HG03103 (cell line): ENCODE measurements at regions not wholly inside any gene's neighbourhood (a gene's known extent, or its start where the extent isn't known, plus 50 kb on each side); places are given as distances from the start of the nearest gene placed in this dataset.
"Not testable (repeated sequence)": the region's sequence is repeated elsewhere in the genome, so short reads cannot be mapped to it uniquely, and the experiment has no call there.

Source experiments
- ATAC-seq: cut with Tn5 transposase; IDR thresholded peaks from one replicate; pipeline ENCODE4 v1.9.1; 2021; ENCODE audit warnings: low read depth; ENCODE audit not compliant: unreplicated experiment

GRCh38 chr13:59416561-59416960 is 747.2 kb downstream of the DIAPH3 start:
- ATAC-seq: no peak

DNA sequence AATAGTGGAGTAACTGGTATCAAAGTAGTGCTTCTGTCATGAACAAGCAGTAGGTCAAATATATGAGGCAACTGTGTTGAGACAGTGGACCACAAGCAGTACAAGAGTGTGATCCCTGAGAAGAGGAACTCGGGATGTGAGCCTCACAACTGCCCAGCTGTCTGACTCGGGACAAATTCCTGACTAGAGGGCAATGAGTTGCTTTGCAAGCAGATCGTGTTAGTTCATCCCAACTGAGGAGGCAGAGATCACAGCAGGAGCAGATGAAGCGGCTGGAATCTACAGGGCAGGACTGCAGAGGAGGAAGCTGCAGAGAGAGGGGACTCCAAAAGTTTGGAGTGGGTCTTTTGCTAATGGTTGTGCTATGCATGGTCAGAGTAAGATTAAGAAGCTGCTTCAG is 741.1 kb downstream of the DIAPH3 start:
- no peak for ATAC-seq

DNA sequence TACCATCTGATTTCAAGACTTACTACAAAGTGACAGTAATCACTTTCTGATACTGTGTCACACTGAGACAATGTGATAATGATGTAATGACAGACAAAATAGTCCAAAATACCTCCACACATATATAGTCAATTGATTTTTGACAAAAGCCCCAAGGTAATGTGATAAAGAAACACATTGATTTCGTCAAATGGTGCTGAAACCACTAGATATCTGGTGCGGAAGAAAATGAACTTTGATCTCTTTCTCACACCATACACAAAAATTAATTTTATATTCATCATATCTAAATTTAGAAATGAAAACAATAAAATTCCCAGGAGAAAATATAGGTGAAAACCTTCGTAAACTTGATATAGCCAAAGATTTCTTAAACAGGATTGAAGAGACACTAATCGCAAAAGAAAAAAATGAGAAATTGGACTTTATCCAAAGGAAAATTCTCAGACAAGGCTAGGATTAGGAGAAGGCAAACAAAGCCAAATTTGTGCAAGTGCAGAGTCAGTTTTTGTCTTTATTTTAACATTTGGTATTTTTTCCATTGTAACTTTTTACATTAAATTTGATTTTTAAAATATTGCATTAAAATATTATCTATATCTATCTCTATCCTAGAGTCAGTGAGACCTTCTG is 739.9 kb downstream of the DIAPH3 start:
- ATAC-seq: no peak

GRCh38 chr13:59424661-59425060 is 739.1 kb downstream of the DIAPH3 start:
- no peak for ATAC-seq

DNA sequence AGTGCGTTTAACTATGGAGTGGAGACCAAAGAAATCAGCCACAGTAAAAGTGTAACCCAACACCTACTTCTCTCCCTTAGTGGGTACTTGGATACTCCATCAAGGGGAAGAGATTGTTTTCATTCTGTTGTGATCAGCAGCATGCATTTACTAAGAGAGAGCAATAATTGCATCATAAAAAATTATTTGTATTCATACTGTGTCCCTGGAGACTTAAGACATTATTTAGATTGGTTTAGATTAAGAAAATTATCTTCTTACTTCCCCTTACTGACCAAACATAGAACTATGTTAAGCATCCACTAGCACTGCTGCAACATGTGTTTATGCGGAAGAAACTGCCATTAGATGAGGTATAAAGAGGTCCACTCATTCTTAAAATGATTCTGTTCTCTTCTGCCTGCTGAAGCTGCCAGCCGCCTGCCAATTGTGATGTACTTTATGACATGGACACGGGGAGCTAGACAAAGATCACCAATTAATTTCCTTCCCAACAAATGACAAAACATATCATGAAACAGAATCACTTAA is 738.5 kb downstream of the DIAPH3 start:
- ATAC-seq: no peak

GRCh38 chr13:59435024-59435423 is 728.7 kb downstream of the DIAPH3 start:
- no peak for ATAC-seq

- no peak for ATAC-seq
Measured at GRCh38 chr13:59437544-59438301, 726.0 kb downstream of the DIAPH3 start.

GRCh38 chr13:59439776-59440428 is 723.8 kb downstream of the DIAPH3 start:
- no peak for ATAC-seq

- ATAC-seq: not testable (repeated sequence)
Measured at GRCh38 chr13:59441068-59441467, 722.7 kb downstream of the DIAPH3 start.

DNA sequence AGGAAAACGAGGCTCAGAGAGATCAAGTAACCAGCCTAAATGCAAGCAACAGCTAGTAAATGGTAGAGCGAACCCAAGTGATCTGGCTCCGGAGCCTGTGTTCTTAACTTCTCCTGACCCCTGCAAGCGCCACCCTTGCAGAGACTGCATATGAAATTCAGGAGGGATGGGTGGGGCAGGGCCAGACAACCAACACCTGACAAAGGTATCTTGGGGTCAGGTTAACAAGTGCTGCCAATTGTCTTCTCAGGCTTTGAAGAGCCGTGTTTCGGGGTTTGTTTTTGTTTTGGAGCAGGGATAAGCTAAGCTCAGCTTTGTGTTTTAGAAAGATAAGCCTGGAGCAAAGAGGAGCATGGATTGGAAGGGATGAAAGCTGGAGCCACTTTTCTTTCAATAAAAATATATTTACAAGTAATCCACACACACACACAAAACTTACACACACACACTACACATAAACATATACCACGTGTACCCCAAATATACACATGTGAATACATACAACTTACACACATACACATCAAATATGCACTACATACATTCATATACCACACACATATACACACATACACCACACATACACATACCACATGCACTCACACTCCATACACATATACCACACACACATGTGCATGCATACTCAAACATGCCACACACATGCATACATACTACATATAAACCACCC is 722.0 kb downstream of the DIAPH3 start:
- no peak for ATAC-seq

- ATAC-seq: no peak
Measured at GRCh38 chr13:59442461-59442860, 721.3 kb downstream of the DIAPH3 start.

DNA sequence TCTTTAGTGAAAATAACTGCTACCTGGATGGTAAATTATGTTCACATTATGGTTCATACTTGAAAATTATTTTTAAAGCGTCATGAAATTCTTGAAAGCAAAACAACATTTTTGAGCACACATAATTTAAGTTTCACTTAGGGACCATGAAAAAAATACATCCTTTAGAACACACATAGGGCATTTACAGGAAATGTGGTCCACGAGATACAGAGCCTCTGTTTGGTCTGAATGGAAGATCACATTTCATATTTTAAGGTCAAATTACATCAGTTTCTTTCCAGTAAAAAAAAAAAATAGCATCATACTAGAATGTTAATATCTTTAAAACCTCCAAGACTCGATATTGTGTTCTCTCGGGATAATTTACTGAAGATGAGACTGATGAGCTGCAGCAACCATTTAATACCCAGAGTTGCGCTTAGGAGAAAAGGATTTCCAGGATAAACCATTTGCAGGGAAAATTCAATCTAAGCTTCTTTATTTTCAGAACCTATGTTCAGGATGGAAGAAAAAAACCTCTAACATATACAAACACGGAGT is 720.7 kb downstream of the DIAPH3 start:
- no peak for ATAC-seq

DNA sequence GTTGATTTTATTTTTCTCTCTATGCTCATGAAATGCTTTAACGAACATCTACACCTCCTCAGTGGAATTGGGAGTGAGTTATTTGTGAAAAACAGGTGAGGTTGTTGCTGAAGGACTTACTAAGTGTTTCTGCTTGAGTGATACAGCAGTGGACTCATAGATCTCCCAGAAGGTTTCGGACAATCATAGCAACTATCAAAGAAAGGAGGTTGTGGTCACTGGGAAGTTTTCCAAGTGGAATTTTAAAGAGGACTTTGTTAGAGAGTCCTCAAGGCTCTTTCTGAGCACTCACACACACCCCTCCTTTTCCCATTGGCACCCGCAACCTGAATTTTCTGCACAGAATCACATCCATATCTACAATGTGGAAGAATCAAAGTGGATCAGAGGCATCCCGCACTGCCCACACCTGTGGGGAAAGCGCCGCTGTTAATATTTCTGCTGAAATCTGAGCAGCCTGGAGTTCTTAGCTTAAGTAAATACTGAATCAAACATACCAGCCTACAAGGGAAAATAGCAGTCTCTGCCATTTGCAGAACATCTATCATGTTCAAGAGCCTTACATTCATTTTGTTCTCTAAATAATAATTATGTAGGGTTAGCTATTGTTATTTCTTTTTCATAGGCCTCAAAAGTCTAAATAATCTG is 719.4 kb downstream of the DIAPH3 start:
- no peak for ATAC-seq

DNA sequence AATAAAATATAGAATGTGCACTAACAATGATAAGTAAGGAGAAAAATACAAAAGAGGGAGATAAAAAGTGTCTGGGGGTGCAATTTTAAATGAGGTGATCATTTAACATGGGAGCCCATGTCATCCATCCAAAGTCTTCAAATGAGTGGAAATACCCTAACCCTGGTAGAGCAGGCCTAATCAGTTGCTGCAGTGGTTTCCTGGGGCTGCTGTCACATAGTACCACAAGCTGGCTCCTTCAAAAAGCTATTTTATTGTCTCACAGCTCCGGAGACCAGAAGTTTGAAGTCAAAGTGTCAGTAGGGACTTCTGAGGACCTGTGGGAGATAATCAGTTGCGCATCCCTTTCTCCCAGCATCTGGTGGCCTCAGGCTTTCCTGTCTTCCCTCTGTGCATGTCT is 717.9 kb downstream of the DIAPH3 start:
- ATAC-seq: no peak

GRCh38 chr13:59446391-59446790 is 717.3 kb downstream of the DIAPH3 start:
- ATAC-seq: no peak

DNA sequence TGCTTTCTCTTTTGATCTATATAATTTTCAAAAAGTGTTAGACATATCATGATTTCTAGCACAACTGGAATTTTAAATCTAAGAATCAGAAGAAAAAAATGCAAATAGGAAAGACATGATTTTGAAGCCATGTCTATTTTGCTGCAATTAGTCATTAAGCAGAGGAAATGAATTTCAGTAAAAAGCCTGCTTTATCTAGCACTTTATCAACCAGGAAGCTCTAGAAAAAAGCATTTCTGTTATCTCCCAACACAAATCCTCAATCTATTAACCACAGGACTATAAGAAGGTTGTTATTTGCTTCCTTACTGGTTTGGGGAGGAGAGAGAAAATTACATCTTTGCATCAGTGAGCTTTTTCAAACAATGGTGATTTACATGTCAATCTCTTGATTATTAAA is 716.7 kb downstream of the DIAPH3 start:
- no peak for ATAC-seq

- ATAC-seq: no peak
Measured at GRCh38 chr13:59447846-59448620, 715.7 kb downstream of the DIAPH3 start.

- no peak for ATAC-seq
Measured at GRCh38 chr13:59449750-59450149, 714.0 kb downstream of the DIAPH3 start.

- ATAC-seq: no peak
Measured at GRCh38 chr13:59450229-59450628, 713.5 kb downstream of the DIAPH3 start.
